OCI-LY3 (cell line): ENCODE measurements at regions not wholly inside any gene's neighbourhood (a gene's known extent, or its start where the extent isn't known, plus 50 kb on each side); places are given as distances from the start of the nearest gene placed in this dataset.

Experiments used
- H2AFZ ChIP-seq: fragments of 200-600, 300-600 bp; shearing (Covaris generic); 2 replicates; pipeline ENCODE4 v1.6.0; 2014; ENCODE audit warnings: antibody characterized with exemption, low read depth, low read length
- H3K27ac ChIP-seq: fragments of 200-600, 300-600 bp; sonication (generic); 2 replicates; pipeline ENCODE4 v1.5.1; 2014; ENCODE audit warnings: mild to moderate bottlenecking, low read length, moderate library complexity, mixed read lengths
- H3K27me3 ChIP-seq: fragments of 200-600, 300-600 bp; sonication (generic); 2 replicates; pipeline ENCODE4 v1.6.1; 2014; ENCODE audit warnings: low read depth, low read length, mixed read lengths
- H3K36me3 ChIP-seq: fragments of 200-600, 300-600 bp; sonication (generic); replicated peaks from 2 replicates; pipeline ENCODE3; 2014; ENCODE audit warnings: low read depth, low read length, mixed read lengths
- H3K4me1 ChIP-seq: fragments of 300-600, 200-600 bp; sonication (generic); 2 replicates; pipeline ENCODE4 v1.6.1; 2014; ENCODE audit warnings: low read length, mixed read lengths
- H3K4me2 ChIP-seq: fragments of 200-600, 300-600 bp; sonication (generic); 2 replicates; pipeline ENCODE4 v1.6.1; 2014; ENCODE audit warnings: low read length, mixed read lengths
- H3K4me3 ChIP-seq: fragments of 300-600, 200-600 bp; sonication (generic); 2 replicates; pipeline ENCODE4 v1.5.1; 2014; ENCODE audit warnings: antibody characterized with exemption, mild to moderate bottlenecking, low read length, moderate library complexity
- H3K79me2 ChIP-seq: fragments of 300-600, 200-600 bp; shearing (Covaris generic); 2 replicates; pipeline ENCODE4 v1.6.1; 2014; ENCODE audit warnings: mild to moderate bottlenecking, low read length, mixed read lengths
- H3K9ac ChIP-seq: fragments of 300-600, 200-600 bp; shearing (Covaris generic); 2 replicates; pipeline ENCODE4 v1.6.0; 2014; ENCODE audit warnings: mild to moderate bottlenecking, low read length, moderate library complexity
- H3K9me3 ChIP-seq: fragments of 200-600, 300-600 bp; shearing (Covaris generic); 2 replicates; pipeline ENCODE4 v1.6.1; 2014; ENCODE audit warnings: low read length, mixed read lengths; ENCODE audit not compliant: insufficient read depth
- H4K20me1 ChIP-seq: fragments of 200-600, 300-600 bp; sonication (generic); 2 replicates; pipeline ENCODE4 v1.6.1; 2016; ENCODE audit warnings: low read length, mixed read lengths; ENCODE audit not compliant: insufficient read depth
- CTCF ChIP-seq: fragments of 200-600, 300-600 bp; sonication (generic); IDR thresholded peaks from 2 replicates; pipeline ENCODE4 v1.5.1; 2014; ENCODE audit warnings: antibody characterized with exemption, low read length, low read depth
- EZH2phosphoT487 ChIP-seq: fragments of 200-600 bp; shearing (Covaris generic); IDR thresholded peaks from 2 replicates; pipeline ENCODE4 v1.6.1; 2018; ENCODE audit warnings: antibody characterized with exemption, mixed run types, low read depth

- H3K9me3 ChIP-seq, result no peaks in the 10 kb centered on the region
- H3K9ac ChIP-seq, result no peak overlapping the region
- no peaks in the 10 kb centered on the region for H3K27me3 ChIP-seq
- H3K4me1 ChIP-seq, result no peaks in the 10 kb centered on the region
- no peaks in the 10 kb centered on the region for H4K20me1 ChIP-seq
- no peaks in the 10 kb centered on the region for H3K79me2 ChIP-seq
- H3K36me3 ChIP-seq, result no peaks in the 10 kb centered on the region
- H2AFZ ChIP-seq, result no peak overlapping the region
- no peak for TF ChIP-seq EZH2phosphoT487
- no peak for TF ChIP-seq CTCF
- no peak overlapping the region for H3K27ac ChIP-seq
- H3K4me2 ChIP-seq, result no peak overlapping the region
- H3K4me3 ChIP-seq, result no peak overlapping the region
Observed at GRCh38 chr10:33523236-33523792, 188.8 kb upstream of the NRP1 start.

GRCh38 chr10:33521904-33522303, 187.4 kb upstream of the NRP1 start:
- no peaks in the 10 kb centered on the region for H4K20me1 ChIP-seq
- H2AFZ ChIP-seq, result no peak overlapping the region
- no peak overlapping the region for H3K4me3 ChIP-seq
- no peak overlapping the region for H3K27ac ChIP-seq
- H3K9ac ChIP-seq, result no peak overlapping the region
- no peaks in the 10 kb centered on the region for H3K4me1 ChIP-seq
- no peaks in the 10 kb centered on the region for H3K27me3 ChIP-seq
- no peaks in the 10 kb centered on the region for H3K9me3 ChIP-seq
- TF ChIP-seq EZH2phosphoT487, result no peak
- no peak for TF ChIP-seq CTCF
- H3K79me2 ChIP-seq, result no peaks in the 10 kb centered on the region
- H3K36me3 ChIP-seq, result no peaks in the 10 kb centered on the region
- no peak overlapping the region for H3K4me2 ChIP-seq

GRCh38 chr10:33521062-33521461, 186.6 kb upstream of the NRP1 start:
- Histone ChIP-seq H3K4me3 (no peak overlapping the region), H3K27me3 (no peaks in the 10 kb centered on the region), H3K9me3 (no peaks in the 10 kb centered on the region), H2AFZ (no peak overlapping the region), H3K36me3 (no peaks in the 10 kb centered on the region), H3K4me1 (no peaks in the 10 kb centered on the region), H3K27ac (no peak overlapping the region), H3K79me2 (no peaks in the 10 kb centered on the region), H3K4me2 (no peak overlapping the region), H3K9ac (no peak overlapping the region), H4K20me1 (no peaks in the 10 kb centered on the region)
- no peak for TF ChIP-seq CTCF
- TF ChIP-seq EZH2phosphoT487, result no peak

- H3K9me3 ChIP-seq, result no peaks in the 10 kb centered on the region
- no peak for TF ChIP-seq CTCF
- TF ChIP-seq EZH2phosphoT487, result no peak
Observed at GRCh38 chr10:33520223-33520622, 185.8 kb upstream of the NRP1 start.

More at GRCh38 chr10:33520223-33520622, 185.8 kb upstream of the NRP1 start:
- Histone ChIP-seq H3K79me2 (no peaks in the 10 kb centered on the region), H3K4me3 (no peak overlapping the region), H3K27me3 (no peaks in the 10 kb centered on the region), H3K4me1 (no peaks in the 10 kb centered on the region), H3K36me3 (no peaks in the 10 kb centered on the region), H4K20me1 (no peaks in the 10 kb centered on the region), H3K9ac (no peak overlapping the region), H2AFZ (no peak overlapping the region), H3K4me2 (no peak overlapping the region), H3K27ac (no peak overlapping the region)
